Uterus (tissue), 3 donors: ENCODE measurements at regions not wholly inside any gene's neighbourhood (a gene's known extent, or its start where the extent isn't known, plus 50 kb on each side); places are given as distances from the start of the nearest gene placed in this dataset.

Experiments
- DNase-seq, 2 donors: peaks; one replicate each; pipeline ENCODE4 v3.0.0-alpha.2; 2019 to 2020
- H3K27ac ChIP-seq, 2 donors: fragments of 200-600 bp; sonication (generic); 1 replicate in 1 of 2; 2 replicates in 1 of 2; pipeline ENCODE4 v1.5.1; 2016 to 2018
- H3K27me3 ChIP-seq, 2 donors: fragments of 200-600 bp; sonication (generic); one replicate each; pipeline ENCODE4 v1.5.1; 2018 to 2019; ENCODE audit warnings: control low read depth in 1 of 2
- H3K36me3 ChIP-seq, 2 donors: fragments of 200-600 bp; sonication (generic); one replicate each; pipeline ENCODE4 v1.5.1; 2019; ENCODE audit warnings: control low read depth in 1 of 2
- H3K4me1 ChIP-seq, 2 donors: fragments of 200-600 bp; sonication (generic); one replicate each; pipeline ENCODE4 v1.5.1; 2018 to 2019; ENCODE audit warnings: control low read depth in 1 of 2
- H3K4me3 ChIP-seq, 2 donors: fragments of 200-600 bp; sonication (generic); 1 replicate in 1 of 2; 2 replicates in 1 of 2; pipeline ENCODE4 v1.5.1; 2018 to 2019; ENCODE audit warnings: mild to moderate bottlenecking in 1 of 2
- H3K9me3 ChIP-seq, 2 donors: fragments of 200-600 bp; sonication (generic); one replicate each; pipeline ENCODE4 v1.5.1; 2019; ENCODE audit warnings: control low read depth in 1 of 2
- CTCF ChIP-seq, 4 experiments: fragments of 200-600 bp in 2 of 4; fragments of 450-650 bp in 2 of 4; sonication (generic) in 2 of 4; IDR thresholded peaks; one replicate each; pipeline ENCODE4 v1.5.1; 2016 to 2019; ENCODE audit warnings: antibody characterized with exemption in 4 of 4, mild to moderate bottlenecking in 2 of 4, moderate library complexity in 1 of 4
- POLR2A ChIP-seq, 2 donors: fragments of 450-650 bp; IDR thresholded peaks; one replicate each; pipeline ENCODE4 v1.6.1; 2016; ENCODE audit warnings: antibody characterized with exemption in 2 of 2, mild to moderate bottlenecking in 1 of 2, moderate library complexity in 1 of 2
- intact Hi-C: fragments of 100-400 bp; cut with DNase I; formaldehyde crosslinking; loops from one replicate; pipeline ENCODE4 v1.15.1; 2023; ENCODE audit warnings: low total_unique reads
- donor health status: DM: yes; HTN: yes; CAD: no.

GRCh38 chr3:117226932-117227331, 517.4 kb downstream of the TUSC7 start:
- H3K27me3 ChIP-seq, result no peaks in the 10 kb centered on the region
- intact Hi-C loops, result no loop called here
- TF ChIP-seq POLR2A (IDR thresholded peaks at IDR 0.05) (no peak), CTCF (IDR thresholded peaks at IDR 0.05) (no peak)

GRCh38 chr3:117228466-117228865, 518.9 kb downstream of the TUSC7 start:
- Histone ChIP-seq H3K4me1 (no peaks in the 10 kb centered on the region), H3K27ac (no peak overlapping the region), H3K27me3 (no peaks in the 10 kb centered on the region), H3K9me3 (no peaks in the 10 kb centered on the region), H3K36me3 (no peaks in the 10 kb centered on the region), H3K4me3 (no peak overlapping the region)
- intact Hi-C loops, result no loop called here
- DNase-seq, result no peak
- no peak for TF ChIP-seq CTCF (IDR thresholded peaks at IDR 0.05)
- no peak for TF ChIP-seq POLR2A (IDR thresholded peaks at IDR 0.05)

More at GRCh38 chr3:117226932-117227331, 517.4 kb downstream of the TUSC7 start:
- Histone ChIP-seq H3K27ac (no peak overlapping the region), H3K36me3 (no peaks in the 10 kb centered on the region), H3K4me3 (no peak overlapping the region), H3K9me3 (no peaks in the 10 kb centered on the region), H3K4me1 (no peaks in the 10 kb centered on the region)
- no peak for DNase-seq

- H3K9me3 ChIP-seq, result no peaks in the 10 kb centered on the region
- H3K27ac ChIP-seq, result no peak overlapping the region
- no peaks in the 10 kb centered on the region for H3K36me3 ChIP-seq
- H3K4me1 ChIP-seq, result no peaks in the 10 kb centered on the region
- intact Hi-C loops, result no loop called here
- no peaks in the 10 kb centered on the region for H3K27me3 ChIP-seq
- DNase-seq, result no peak
- TF ChIP-seq CTCF (IDR thresholded peaks at IDR 0.05) (no peak), POLR2A (IDR thresholded peaks at IDR 0.05) (no peak)
- H3K4me3 ChIP-seq, result no peak overlapping the region
These were observed 521.3 kb downstream of the TUSC7 start for GRCh38 chr3:117230924-117231323.

- Histone ChIP-seq H3K4me3 (no peak overlapping the region), H3K9me3 (no peaks in the 10 kb centered on the region), H3K27me3 (no peaks in the 10 kb centered on the region), H3K36me3 (no peaks in the 10 kb centered on the region), H3K4me1 (no peaks in the 10 kb centered on the region), H3K27ac (no peak overlapping the region)
- TF ChIP-seq CTCF (IDR thresholded peaks at IDR 0.05) (no peak), POLR2A (IDR thresholded peaks at IDR 0.05) (no peak)
- intact Hi-C loops, result no loop called here
- DNase-seq, result no peak
These were observed 524.8 kb downstream of the TUSC7 start for GRCh38 chr3:117234331-117234730.

GRCh38 chr3:117235304-117235703, 525.7 kb downstream of the TUSC7 start:
- Histone ChIP-seq H3K4me1 (no peaks in the 10 kb centered on the region), H3K27ac (no peak overlapping the region), H3K27me3 (no peaks in the 10 kb centered on the region), H3K4me3 (no peak overlapping the region), H3K9me3 (no peaks in the 10 kb centered on the region), H3K36me3 (no peaks in the 10 kb centered on the region)
- intact Hi-C loops, result no loop called here
- TF ChIP-seq POLR2A (IDR thresholded peaks at IDR 0.05) (no peak), CTCF (IDR thresholded peaks at IDR 0.05) (no peak)
- DNase-seq, result no peak
